AG20443 (cell line): ENCODE measurements at regions not wholly inside any gene's neighbourhood (a gene's known extent, or its start where the extent isn't known, plus 50 kb on each side); places are given as distances from the start of the nearest gene placed in this dataset.

Source experiments
- DNase-seq: peaks from one replicate; pipeline ENCODE4 v3.0.0; 2012; ENCODE audit warnings: low spot score, mixed read lengths

GRCh38 chr11:115555336-115556090 is 51.3 kb upstream of the CADM1 start:
- DNase-seq: no peak
